Osteoblast (primary cell): ENCODE measurements at regions not wholly inside any gene's neighbourhood (a gene's known extent, or its start where the extent isn't known, plus 50 kb on each side); places are given as distances from the start of the nearest gene placed in this dataset.
A peak's percentile ranks its signal among the peaks of the same experiment; 100 is the strongest.

ENCODE experiments used
- DNase-seq: peaks from one replicate; pipeline ENCODE4 v3.0.0; 2011; ENCODE audit warnings: low spot score, mixed read lengths; ENCODE audit not compliant: insufficient read length; ENCODE audit errors: missing footprints
- H2AFZ ChIP-seq: 2 replicates; pipeline ENCODE4 v1.6.0; 2011; ENCODE audit warnings: mild to moderate bottlenecking, low read length
- H3K27ac ChIP-seq: 2 replicates; pipeline ENCODE4 v1.5.1; 2011; ENCODE audit warnings: mild to moderate bottlenecking, low read depth, low read length, moderate library complexity
- H3K27me3 ChIP-seq: 2 replicates; pipeline ENCODE4 v1.6.0; 2012; ENCODE audit warnings: mild to moderate bottlenecking, control low read depth, inconsistent platforms, low read length, moderate library complexity; ENCODE audit not compliant: insufficient read depth
- H3K36me3 ChIP-seq: 2 replicates; pipeline ENCODE4 v1.5.1; 2011; ENCODE audit warnings: mild to moderate bottlenecking, low read length, control low read depth, moderate library complexity; ENCODE audit not compliant: insufficient read depth
- H3K4me1 ChIP-seq: 2 replicates; pipeline ENCODE4 v1.5.1; 2011; ENCODE audit warnings: mild to moderate bottlenecking, low read length, control low read depth, moderate library complexity; ENCODE audit not compliant: insufficient read depth
- H3K4me2 ChIP-seq: 2 replicates; pipeline ENCODE4 v1.6.0; 2011; ENCODE audit warnings: mild to moderate bottlenecking, low read length; ENCODE audit not compliant: insufficient read depth
- H3K4me3 ChIP-seq: fragments of 200-600 bp; sonication (generic); 3 replicates; pipeline ENCODE4 v1.5.1; 2012; ENCODE audit warnings: mild to moderate bottlenecking, low read length, inconsistent platforms; ENCODE audit not compliant: insufficient read depth
- H3K79me2 ChIP-seq: 2 replicates; pipeline ENCODE4 v1.6.0; 2012; ENCODE audit warnings: mild to moderate bottlenecking, low read length, control low read depth, inconsistent platforms; ENCODE audit not compliant: insufficient read depth
- H3K9me3 ChIP-seq: 2 replicates; pipeline ENCODE4 v1.5.1; 2011; ENCODE audit warnings: low read depth, low read length, control low read depth
- H4K20me1 ChIP-seq: 2 replicates; pipeline ENCODE4 v1.6.0; 2012; ENCODE audit warnings: mild to moderate bottlenecking, low read length, control low read depth; ENCODE audit not compliant: insufficient read depth
- TF ChIP-seq, protein P1 (sequence below): IDR thresholded peaks from 2 replicates; pipeline ENCODE4 v1.5.1; 2011; ENCODE audit warnings: mild to moderate bottlenecking, low read depth, low read length, moderate library complexity; ENCODE audit errors: extremely low read depth

DNA sequence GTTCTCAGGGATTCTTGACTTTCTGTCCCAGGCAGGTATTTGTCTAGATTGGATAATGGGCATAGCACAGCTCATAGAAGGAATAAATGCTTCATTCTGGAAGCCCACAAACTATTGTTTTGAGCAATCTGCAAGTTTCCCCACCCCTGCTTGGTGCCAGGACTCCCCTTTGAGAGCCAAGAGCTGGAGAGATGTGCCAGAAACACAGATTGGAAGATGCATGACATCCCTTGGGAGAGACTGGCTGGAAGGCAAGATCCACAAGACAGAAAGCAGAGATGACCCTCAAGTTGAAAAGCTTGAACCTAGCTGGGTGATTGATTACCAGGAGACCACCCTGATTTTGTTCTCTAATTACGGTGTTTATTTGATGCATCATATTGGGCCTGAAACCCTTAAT, 89.2 kb upstream of the E2F8 start:
- H3K4me2 ChIP-seq = no peak overlapping the region
- TF ChIP-seq, protein P1, sequence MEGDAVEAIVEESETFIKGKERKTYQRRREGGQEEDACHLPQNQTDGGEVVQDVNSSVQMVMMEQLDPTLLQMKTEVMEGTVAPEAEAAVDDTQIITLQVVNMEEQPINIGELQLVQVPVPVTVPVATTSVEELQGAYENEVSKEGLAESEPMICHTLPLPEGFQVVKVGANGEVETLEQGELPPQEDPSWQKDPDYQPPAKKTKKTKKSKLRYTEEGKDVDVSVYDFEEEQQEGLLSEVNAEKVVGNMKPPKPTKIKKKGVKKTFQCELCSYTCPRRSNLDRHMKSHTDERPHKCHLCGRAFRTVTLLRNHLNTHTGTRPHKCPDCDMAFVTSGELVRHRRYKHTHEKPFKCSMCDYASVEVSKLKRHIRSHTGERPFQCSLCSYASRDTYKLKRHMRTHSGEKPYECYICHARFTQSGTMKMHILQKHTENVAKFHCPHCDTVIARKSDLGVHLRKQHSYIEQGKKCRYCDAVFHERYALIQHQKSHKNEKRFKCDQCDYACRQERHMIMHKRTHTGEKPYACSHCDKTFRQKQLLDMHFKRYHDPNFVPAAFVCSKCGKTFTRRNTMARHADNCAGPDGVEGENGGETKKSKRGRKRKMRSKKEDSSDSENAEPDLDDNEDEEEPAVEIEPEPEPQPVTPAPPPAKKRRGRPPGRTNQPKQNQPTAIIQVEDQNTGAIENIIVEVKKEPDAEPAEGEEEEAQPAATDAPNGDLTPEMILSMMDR = no peak
- no peaks in the 10 kb centered on the region for H3K9me3 ChIP-seq
- H3K27ac ChIP-seq = no peak overlapping the region
- peaks cover 6% of the 10 kb centered on the region for H3K27me3 ChIP-seq
- no peaks in the 10 kb centered on the region for H3K36me3 ChIP-seq
- H3K4me3 ChIP-seq = no peak overlapping the region
- no peaks in the 10 kb centered on the region for H3K79me2 ChIP-seq
- H3K4me1 ChIP-seq = no peaks in the 10 kb centered on the region
- H2AFZ ChIP-seq = no peak overlapping the region
- no peaks in the 10 kb centered on the region for H4K20me1 ChIP-seq
- no peak for DNase-seq

DNA sequence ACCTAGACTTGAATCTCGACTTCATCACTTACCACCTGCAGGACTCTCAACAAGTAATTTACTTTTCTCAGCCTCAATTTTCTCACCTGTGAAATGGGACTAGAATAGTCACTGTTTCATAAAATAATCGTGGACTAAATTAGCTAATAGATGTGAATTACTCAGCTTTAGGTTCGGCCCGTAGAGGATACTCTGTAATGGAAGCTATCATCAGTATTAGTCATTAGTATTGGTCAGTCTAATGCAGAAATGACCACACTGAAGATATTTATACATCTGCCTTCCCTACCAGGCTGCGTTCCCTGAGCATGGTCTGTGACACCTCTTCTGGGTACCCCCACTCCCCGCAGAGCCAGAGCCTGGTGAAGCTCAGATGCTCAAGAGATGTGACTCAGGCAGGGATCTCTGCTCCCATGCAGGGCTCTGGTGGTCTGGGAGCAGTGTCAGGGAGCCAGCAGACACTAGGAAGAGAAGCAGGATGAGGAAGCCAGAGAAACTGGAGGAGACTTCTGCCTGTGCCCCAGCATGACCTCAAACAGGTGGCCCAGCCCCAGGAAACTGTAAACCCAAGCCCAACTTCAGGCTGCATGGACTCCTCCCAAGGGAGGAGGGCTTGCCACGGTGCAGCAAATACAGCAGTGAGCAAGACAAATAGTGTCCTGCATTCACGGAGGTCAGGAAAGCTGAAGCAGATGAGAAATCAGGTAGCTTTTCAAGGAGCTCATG, 88.0 kb upstream of the E2F8 start:
- H3K27me3 ChIP-seq = peaks cover 13% of the 10 kb centered on the region
- H3K4me3 ChIP-seq = no peak overlapping the region
- no peak overlapping the region for H2AFZ ChIP-seq
- H3K9me3 ChIP-seq = no peaks in the 10 kb centered on the region
- H3K36me3 ChIP-seq = no peaks in the 10 kb centered on the region
- H4K20me1 ChIP-seq = no peaks in the 10 kb centered on the region
- H3K4me1 ChIP-seq = no peaks in the 10 kb centered on the region
- H3K27ac ChIP-seq = no peak overlapping the region
- TF ChIP-seq, protein P1 = no peak
- H3K4me2 ChIP-seq = no peak overlapping the region
- DNase-seq = no peak
- H3K79me2 ChIP-seq = no peaks in the 10 kb centered on the region

- TF ChIP-seq, protein P1 = no peak
- Histone ChIP-seq H3K4me1 (no peaks in the 10 kb centered on the region), H3K4me2 (no peak overlapping the region)
These were observed 86.5 kb upstream of the E2F8 start for GRCh38 chr11:19327280-19327679.

DNA sequence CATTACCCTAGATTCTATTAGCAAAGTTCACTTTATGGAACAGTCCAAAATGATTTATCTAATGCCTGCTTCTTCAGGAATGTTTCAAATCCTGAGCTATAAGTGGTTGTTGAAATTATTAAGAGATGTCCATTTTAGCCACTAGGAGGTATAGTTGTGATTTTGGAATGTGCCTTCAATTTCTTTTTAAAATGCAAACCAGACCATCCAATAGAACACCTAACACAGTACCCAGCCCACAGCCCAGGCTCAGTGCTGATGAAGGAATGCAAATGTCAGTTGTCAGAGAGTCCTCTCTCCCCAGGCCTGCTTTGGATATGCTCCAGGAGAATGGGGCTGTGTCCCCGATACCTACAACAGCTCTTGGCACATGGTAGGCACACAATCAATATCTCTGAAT, 85.8 kb upstream of the E2F8 start:
- Histone ChIP-seq H3K27me3 (peaks cover 30% of the 10 kb centered on the region), H3K4me2 (no peak overlapping the region), H3K27ac (no peak overlapping the region), H3K4me1 (no peaks in the 10 kb centered on the region), H2AFZ (no peak overlapping the region), H3K79me2 (no peaks in the 10 kb centered on the region), H3K4me3 (no peak overlapping the region), H4K20me1 (no peaks in the 10 kb centered on the region), H3K36me3 (no peaks in the 10 kb centered on the region), H3K9me3 (no peaks in the 10 kb centered on the region)
- peak; percentile 57 for DNase-seq
- TF ChIP-seq, protein P1 = peak; percentile 59

More at GRCh38 chr11:19327280-19327679, 86.5 kb upstream of the E2F8 start:
- H3K27ac ChIP-seq = no peak overlapping the region
- H3K4me3 ChIP-seq = no peak overlapping the region
- no peak overlapping the region for H2AFZ ChIP-seq
- H3K9me3 ChIP-seq = no peaks in the 10 kb centered on the region
- H3K36me3 ChIP-seq = no peaks in the 10 kb centered on the region
- no peak for DNase-seq
- no peaks in the 10 kb centered on the region for H3K79me2 ChIP-seq
- H3K27me3 ChIP-seq = peaks cover 22% of the 10 kb centered on the region
- no peaks in the 10 kb centered on the region for H4K20me1 ChIP-seq
